ENCODE measurements at regions not wholly inside any gene's neighbourhood (a gene's known extent, or its start where the extent isn't known, plus 50 kb on each side); places are given as distances from the start of the nearest gene placed in this dataset.

DNA sequence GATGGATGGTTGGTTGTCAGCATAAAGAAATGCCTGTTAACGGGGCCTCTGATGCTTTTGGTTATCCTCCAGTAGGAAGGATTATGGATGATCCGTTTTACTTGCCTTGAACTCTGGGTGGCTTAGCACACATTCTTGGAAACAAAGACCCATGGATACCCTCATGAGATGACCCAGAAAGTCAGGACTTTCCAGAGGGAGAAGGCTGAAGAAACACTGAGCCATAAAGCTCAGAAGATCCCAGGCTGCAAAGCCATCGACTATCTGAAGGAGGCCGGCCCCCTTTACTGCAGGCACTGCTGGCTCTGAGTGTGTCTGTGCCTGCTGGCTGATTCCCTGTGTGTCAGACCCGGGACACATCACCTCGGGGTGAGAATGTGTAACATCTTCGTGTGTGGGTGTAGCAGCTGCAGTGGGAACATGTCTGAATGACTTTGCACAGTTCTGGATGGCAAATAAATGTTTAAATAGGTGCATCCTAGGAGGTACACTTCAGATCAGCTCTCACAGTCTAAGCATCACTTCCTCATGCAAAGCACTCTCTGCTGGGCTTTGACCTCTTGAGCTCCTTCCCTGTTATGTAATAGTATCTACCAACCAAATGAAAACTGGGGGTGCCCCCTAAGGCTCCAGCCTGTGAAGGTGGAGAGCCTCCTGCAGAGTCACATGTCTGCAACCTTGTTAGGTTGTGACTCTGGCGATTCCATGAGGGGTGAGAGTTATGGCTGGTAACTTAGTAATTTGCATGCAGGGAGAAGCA is 1084.9 kb downstream of the TBC1D22A start:
- TF ChIP-seq POLR2A (IDR thresholded peaks at IDR 0.05; ENCODE audit: low read depth, low read length) (no peak), NFE2L2 (IDR thresholded peaks at IDR 0.05; ENCODE audit: low read depth, low read length) (no peak), CEBPB (IDR thresholded peaks at IDR 0.05; ENCODE audit: low read depth, low read length) (no peak), BHLHE40 (IDR thresholded peaks at IDR 0.05; ENCODE audit: low read depth, low read length) (no peak)
- TF ChIP-seq, protein P1, sequence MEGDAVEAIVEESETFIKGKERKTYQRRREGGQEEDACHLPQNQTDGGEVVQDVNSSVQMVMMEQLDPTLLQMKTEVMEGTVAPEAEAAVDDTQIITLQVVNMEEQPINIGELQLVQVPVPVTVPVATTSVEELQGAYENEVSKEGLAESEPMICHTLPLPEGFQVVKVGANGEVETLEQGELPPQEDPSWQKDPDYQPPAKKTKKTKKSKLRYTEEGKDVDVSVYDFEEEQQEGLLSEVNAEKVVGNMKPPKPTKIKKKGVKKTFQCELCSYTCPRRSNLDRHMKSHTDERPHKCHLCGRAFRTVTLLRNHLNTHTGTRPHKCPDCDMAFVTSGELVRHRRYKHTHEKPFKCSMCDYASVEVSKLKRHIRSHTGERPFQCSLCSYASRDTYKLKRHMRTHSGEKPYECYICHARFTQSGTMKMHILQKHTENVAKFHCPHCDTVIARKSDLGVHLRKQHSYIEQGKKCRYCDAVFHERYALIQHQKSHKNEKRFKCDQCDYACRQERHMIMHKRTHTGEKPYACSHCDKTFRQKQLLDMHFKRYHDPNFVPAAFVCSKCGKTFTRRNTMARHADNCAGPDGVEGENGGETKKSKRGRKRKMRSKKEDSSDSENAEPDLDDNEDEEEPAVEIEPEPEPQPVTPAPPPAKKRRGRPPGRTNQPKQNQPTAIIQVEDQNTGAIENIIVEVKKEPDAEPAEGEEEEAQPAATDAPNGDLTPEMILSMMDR (conservative IDR thresholded peaks at IDR 0.05; ENCODE audit: low read depth, low read length), result no peak

Data from IMR-90 (cell line).